HL-60 (cell line): ENCODE measurements at regions not wholly inside any gene's neighbourhood (a gene's known extent, or its start where the extent isn't known, plus 50 kb on each side); places are given as distances from the start of the nearest gene placed in this dataset.

Experiments
- DNase-seq, 2 experiments: peaks; one replicate each; pipeline ENCODE4 v3.0.0-alpha.2; 2010 to 2020; ENCODE audit warnings: low read depth in 1 of 2, low spot score in 1 of 2
- H3K27ac ChIP-seq: fragments of 250-450 bp; sonication (Bioruptor Pico); replicated peaks from 2 replicates; pipeline ENCODE4 v1.5.1; 2020; ENCODE audit warnings: mild to moderate bottlenecking, moderate library complexity
- H3K27me3 ChIP-seq: fragments of 250-450 bp; sonication (Bioruptor Pico); 2 replicates; pipeline ENCODE4 v1.5.1; 2021; ENCODE audit warnings: mild to moderate bottlenecking, moderate library complexity; ENCODE audit not compliant: insufficient read depth, poor library complexity, severe bottlenecking
- H3K4me3 ChIP-seq: replicated peaks from 2 replicates; pipeline ENCODE4 v1.5.1; 2011; ENCODE audit warnings: mild to moderate bottlenecking, control low read depth, low read length; ENCODE audit not compliant: insufficient read depth
- CTCF ChIP-seq: IDR thresholded peaks from one replicate; pipeline ENCODE4 v1.5.1; 2011; ENCODE audit warnings: low read length, control low read depth, inconsistent platforms; ENCODE audit not compliant: insufficient read depth
- GABPA ChIP-seq: IDR thresholded peaks from 2 replicates; pipeline ENCODE4 v1.6.1; 2012; ENCODE audit warnings: low read depth
- POLR2AphosphoS5 ChIP-seq: IDR thresholded peaks from 2 replicates; pipeline ENCODE4 v1.6.1; 2012; ENCODE audit warnings: low read depth
- REST ChIP-seq: IDR thresholded peaks from 2 replicates; pipeline ENCODE4 v1.6.1; 2012; ENCODE audit warnings: low read depth; ENCODE audit not compliant: insufficient replicate concordance
- SPI1 ChIP-seq: IDR thresholded peaks from 2 replicates; pipeline ENCODE4 v1.6.1; 2012; ENCODE audit warnings: low read depth, mild to moderate bottlenecking, borderline replicate concordance

- H3K27ac ChIP-seq: no peak overlapping the region
These were observed 74.6 kb upstream of the PARP11 start for GRCh38 chr12:3947781-3948180.

GRCh38 chr12:3945671-3946070 is 72.5 kb upstream of the PARP11 start:
- Histone ChIP-seq H3K27me3 (no peaks in the 10 kb centered on the region), H3K4me3 (no peak overlapping the region), H3K27ac (no peak overlapping the region)
- TF ChIP-seq CTCF: no peak
- no peak for TF ChIP-seq SPI1
- TF ChIP-seq GABPA: no peak
- no peak for TF ChIP-seq REST
- no peak for TF ChIP-seq POLR2AphosphoS5
- DNase-seq: no peak

More at GRCh38 chr12:3947781-3948180, 74.6 kb upstream of the PARP11 start:
- Histone ChIP-seq H3K4me3 (no peak overlapping the region), H3K27me3 (no peaks in the 10 kb centered on the region)
- no peak for DNase-seq
- TF ChIP-seq SPI1 (no peak), GABPA (no peak), POLR2AphosphoS5 (no peak), REST (no peak), CTCF (no peak)

GRCh38 chr12:3944620-3945019 is 71.4 kb upstream of the PARP11 start:
- DNase-seq: no peak
- no peak for TF ChIP-seq POLR2AphosphoS5
- Histone ChIP-seq H3K27me3 (no peaks in the 10 kb centered on the region), H3K4me3 (no peak overlapping the region), H3K27ac (no peak overlapping the region)

- no peak overlapping the region for H3K4me3 ChIP-seq
- H3K27me3 ChIP-seq: peaks cover 2% of the 10 kb centered on the region
- no peak overlapping the region for H3K27ac ChIP-seq
- DNase-seq: no peak
- TF ChIP-seq POLR2AphosphoS5 (no peak), CTCF (no peak), REST (no peak), SPI1 (no peak), GABPA (no peak)
These were observed 64.9 kb upstream of the PARP11 start for GRCh38 chr12:3938042-3938544.
